Karpas-422 (cell line): ENCODE measurements at regions not wholly inside any gene's neighbourhood (a gene's known extent, or its start where the extent isn't known, plus 50 kb on each side); places are given as distances from the start of the nearest gene placed in this dataset.

ENCODE experiments used
- DNase-seq: peaks from one replicate; pipeline ENCODE4 v3.0.0-alpha.2; 2015
- H2AFZ ChIP-seq: fragments of 200-600 bp; sonication (generic); 2 replicates; pipeline ENCODE4 v1.6.1; 2014; ENCODE audit warnings: antibody characterized with exemption, low read length, mixed read lengths
- H3K27ac ChIP-seq: fragments of 200-600 bp; sonication (generic); 2 replicates; pipeline ENCODE4 v1.5.1; 2014; ENCODE audit warnings: mild to moderate bottlenecking, low read length, moderate library complexity
- H3K27me3 ChIP-seq: fragments of 200-600 bp; sonication (generic); 2 replicates; pipeline ENCODE4 v1.6.1; 2014; ENCODE audit warnings: low read length, mixed read lengths
- H3K36me3 ChIP-seq: fragments of 200-600 bp; sonication (generic); 2 replicates; pipeline ENCODE4 v1.6.1; 2014; ENCODE audit warnings: low read length, mixed read lengths; ENCODE audit not compliant: insufficient read depth
- H3K4me1 ChIP-seq: fragments of 200-600 bp; sonication (generic); 2 replicates; pipeline ENCODE4 v1.6.1; 2014; ENCODE audit warnings: mild to moderate bottlenecking, low read length, mixed read lengths
- H3K4me2 ChIP-seq: fragments of 200-600 bp; sonication (generic); 2 replicates; pipeline ENCODE4 v1.6.1; 2014; ENCODE audit warnings: low read length, low read depth, mild to moderate bottlenecking; ENCODE audit not compliant: poor library complexity, severe bottlenecking
- H3K4me3 ChIP-seq: fragments of 200-600 bp; sonication (generic); 2 replicates; pipeline ENCODE4 v1.5.1; 2014; ENCODE audit warnings: mild to moderate bottlenecking, antibody characterized with exemption, low read length, mixed read lengths
- H3K79me2 ChIP-seq: fragments of 200-600 bp; sonication (generic); 2 replicates; pipeline ENCODE4 v1.6.1; 2014; ENCODE audit warnings: mild to moderate bottlenecking, low read length, mixed read lengths
- H3K9ac ChIP-seq: fragments of 200-600 bp; sonication (generic); 2 replicates; pipeline ENCODE4 v1.6.0; 2014; ENCODE audit warnings: low read length
- H3K9me2 ChIP-seq: fragments of 200-600 bp; sonication (generic), shearing (Covaris generic); replicated peaks from 2 replicates; pipeline ENCODE4 v1.6.0; 2014; ENCODE audit warnings: mild to moderate bottlenecking, low read length, moderate library complexity; ENCODE audit not compliant: insufficient read depth
- H3K9me3 ChIP-seq: fragments of 300-700, 200-600 bp; sonication (generic); 2 replicates; pipeline ENCODE4 v1.6.1; 2014; ENCODE audit warnings: low read length, mixed read lengths
- H4K20me1 ChIP-seq: fragments of 200-600 bp; sonication (generic); 2 replicates; pipeline ENCODE4 v1.6.1; 2014; ENCODE audit warnings: mild to moderate bottlenecking, antibody characterized with exemption, low read length, low read depth; ENCODE audit not compliant: insufficient read depth

GRCh38 chr10:42929993-42930392 is 146.9 kb upstream of the RET start:
- Histone ChIP-seq H3K4me1 (no peaks in the 10 kb centered on the region), H4K20me1 (no peaks in the 10 kb centered on the region), H3K9ac (no peak overlapping the region), H2AFZ (no peak overlapping the region), H3K36me3 (no peaks in the 10 kb centered on the region), H3K4me3 (no peak overlapping the region), H3K27ac (no peak overlapping the region), H3K9me3 (no peaks in the 10 kb centered on the region), H3K79me2 (no peaks in the 10 kb centered on the region), H3K9me2 (no peaks in the 10 kb centered on the region), H3K27me3 (no peaks in the 10 kb centered on the region), H3K4me2 (no peak overlapping the region)
- no peak for DNase-seq

GRCh38 chr10:42930516-42931192 is 146.2 kb upstream of the RET start:
- H3K4me2 ChIP-seq: no peak overlapping the region
- H3K4me1 ChIP-seq: no peaks in the 10 kb centered on the region
- H3K27me3 ChIP-seq: no peaks in the 10 kb centered on the region

GRCh38 chr10:42932116-42932515 is 144.8 kb upstream of the RET start:
- no peaks in the 10 kb centered on the region for H4K20me1 ChIP-seq
- H3K4me2 ChIP-seq: no peak overlapping the region
- no peak for DNase-seq
- no peaks in the 10 kb centered on the region for H3K36me3 ChIP-seq
- no peak overlapping the region for H3K27ac ChIP-seq
- no peak overlapping the region for H3K4me3 ChIP-seq
- H3K9me2 ChIP-seq: no peaks in the 10 kb centered on the region
- H2AFZ ChIP-seq: no peak overlapping the region
- no peaks in the 10 kb centered on the region for H3K27me3 ChIP-seq
- H3K79me2 ChIP-seq: no peaks in the 10 kb centered on the region
- no peak overlapping the region for H3K9ac ChIP-seq
- no peaks in the 10 kb centered on the region for H3K4me1 ChIP-seq
- H3K9me3 ChIP-seq: no peaks in the 10 kb centered on the region

More at GRCh38 chr10:42930516-42931192, 146.2 kb upstream of the RET start:
- no peaks in the 10 kb centered on the region for H3K9me2 ChIP-seq
- no peak overlapping the region for H3K9ac ChIP-seq
- no peaks in the 10 kb centered on the region for H4K20me1 ChIP-seq
- no peak overlapping the region for H3K27ac ChIP-seq
- H2AFZ ChIP-seq: no peak overlapping the region
- no peak for DNase-seq
- no peaks in the 10 kb centered on the region for H3K79me2 ChIP-seq
- no peaks in the 10 kb centered on the region for H3K9me3 ChIP-seq
- H3K4me3 ChIP-seq: no peak overlapping the region
- H3K36me3 ChIP-seq: no peaks in the 10 kb centered on the region

- no peaks in the 10 kb centered on the region for H3K36me3 ChIP-seq
- no peak overlapping the region for H3K27ac ChIP-seq
- H3K27me3 ChIP-seq: no peaks in the 10 kb centered on the region
- H3K79me2 ChIP-seq: no peaks in the 10 kb centered on the region
- H3K4me2 ChIP-seq: no peak overlapping the region
- no peak overlapping the region for H2AFZ ChIP-seq
- DNase-seq: no peak
- H3K4me1 ChIP-seq: no peaks in the 10 kb centered on the region
- no peak overlapping the region for H3K9ac ChIP-seq
- H3K9me3 ChIP-seq: no peaks in the 10 kb centered on the region
- no peaks in the 10 kb centered on the region for H4K20me1 ChIP-seq
- no peak overlapping the region for H3K4me3 ChIP-seq
- no peaks in the 10 kb centered on the region for H3K9me2 ChIP-seq
These were observed 144.0 kb upstream of the RET start for GRCh38 chr10:42932735-42933447.

GRCh38 chr10:42933448-42934340 is 143.2 kb upstream of the RET start:
- H3K4me1 ChIP-seq: no peaks in the 10 kb centered on the region
- H3K9me3 ChIP-seq: no peaks in the 10 kb centered on the region
- no peak overlapping the region for H3K9ac ChIP-seq
- no peaks in the 10 kb centered on the region for H3K27me3 ChIP-seq
- H3K4me2 ChIP-seq: no peak overlapping the region
- H3K36me3 ChIP-seq: no peaks in the 10 kb centered on the region
- no peaks in the 10 kb centered on the region for H3K9me2 ChIP-seq
- no peaks in the 10 kb centered on the region for H3K79me2 ChIP-seq
- H4K20me1 ChIP-seq: no peaks in the 10 kb centered on the region
- no peak overlapping the region for H2AFZ ChIP-seq
- no peak overlapping the region for H3K27ac ChIP-seq
- no peak for DNase-seq
- no peak overlapping the region for H3K4me3 ChIP-seq

GRCh38 chr10:42934351-42934811 is 142.5 kb upstream of the RET start:
- no peak overlapping the region for H3K4me3 ChIP-seq
- H3K9me2 ChIP-seq: no peaks in the 10 kb centered on the region
- H3K27ac ChIP-seq: no peak overlapping the region
- no peaks in the 10 kb centered on the region for H3K27me3 ChIP-seq
- no peaks in the 10 kb centered on the region for H3K9me3 ChIP-seq
- no peak overlapping the region for H3K4me2 ChIP-seq
- H3K4me1 ChIP-seq: no peaks in the 10 kb centered on the region
- no peaks in the 10 kb centered on the region for H3K79me2 ChIP-seq
- H3K36me3 ChIP-seq: no peaks in the 10 kb centered on the region
- DNase-seq: no peak
- H3K9ac ChIP-seq: no peak overlapping the region
- H4K20me1 ChIP-seq: no peaks in the 10 kb centered on the region
- no peak overlapping the region for H2AFZ ChIP-seq

- H3K27ac ChIP-seq: no peak overlapping the region
- H3K9me2 ChIP-seq: no peaks in the 10 kb centered on the region
- H3K4me3 ChIP-seq: no peak overlapping the region
- H3K4me2 ChIP-seq: no peak overlapping the region
- no peak for DNase-seq
- H3K79me2 ChIP-seq: no peaks in the 10 kb centered on the region
- no peaks in the 10 kb centered on the region for H3K27me3 ChIP-seq
- H2AFZ ChIP-seq: no peak overlapping the region
- H4K20me1 ChIP-seq: no peaks in the 10 kb centered on the region
- no peaks in the 10 kb centered on the region for H3K9me3 ChIP-seq
- H3K4me1 ChIP-seq: no peaks in the 10 kb centered on the region
- H3K9ac ChIP-seq: no peak overlapping the region
- no peaks in the 10 kb centered on the region for H3K36me3 ChIP-seq
These were observed 142.0 kb upstream of the RET start for GRCh38 chr10:42934842-42935241.

- Histone ChIP-seq H3K4me2 (no peak overlapping the region), H3K4me1 (no peaks in the 10 kb centered on the region), H4K20me1 (no peaks in the 10 kb centered on the region), H3K36me3 (no peaks in the 10 kb centered on the region), H3K27ac (no peak overlapping the region), H2AFZ (no peak overlapping the region), H3K9me3 (no peaks in the 10 kb centered on the region), H3K4me3 (no peak overlapping the region), H3K27me3 (no peaks in the 10 kb centered on the region), H3K9ac (no peak overlapping the region), H3K9me2 (no peaks in the 10 kb centered on the region), H3K79me2 (no peaks in the 10 kb centered on the region)
- DNase-seq: no peak
These were observed 141.4 kb upstream of the RET start for GRCh38 chr10:42935466-42935865.
